HepG2 (cell line): ENCODE measurements at regions not wholly inside any gene's neighbourhood (a gene's known extent, or its start where the extent isn't known, plus 50 kb on each side); places are given as distances from the start of the nearest gene placed in this dataset.

Experiments used
- ATAC-seq: fragments of 200-7000 bp; cut with Tn5 transposase; 3 replicates; pipeline ENCODE4 v1.9.1; 2020; ENCODE audit warnings: mild to moderate bottlenecking, moderate library complexity
- BruUV-seq: library from RNA; stranded (reverse); fragments of 400-500 nt; replicated peaks from 2 replicates; lab custom pipeline; 2021; lab: Mats Ljungman, UMichigan
- CTCF ChIA-PET: fragments of 300-600 bp; formaldehyde crosslinking; extraction: SDS; loops from one replicate; lab custom pipeline; 2021; ENCODE audit warnings: low total read pairs, inconsistent platforms, low intra/inter-chr PET ratio; lab: Yijun Ruan, JAX
- POLR2A ChIA-PET: fragments of 350-600 bp; sonication (Branson Sonifier 250); formaldehyde crosslinking; loops from one replicate; lab custom pipeline; 2020; ENCODE audit warnings: antibody characterized with exemption, inconsistent platforms; lab: Yijun Ruan, JAX
- DNase-seq: peaks from one replicate; pipeline ENCODE4 v3.0.0-alpha.2; 2015; ENCODE audit warnings: low spot score
- FAIRE-seq: peaks from 3 replicates; lab custom pipeline; 2011; peaks lifted over from hg19 to GRCh38; lab: Jason Lieb, UNC
- H2AFZ ChIP-seq: one replicate; pipeline ENCODE4 v1.6.1; 2011; ENCODE audit warnings: low read length, inconsistent platforms
- H3K27ac ChIP-seq: fragments of 300-600 bp; 3 replicates; pipeline ENCODE4 v1.8.0; 2011; ENCODE audit warnings: mixed run types, mild to moderate bottlenecking, mixed read lengths, low read length, inconsistent platforms; ENCODE audit not compliant: insufficient read depth; ENCODE audit errors: extremely low read length
- H3K27me3 ChIP-seq, 2 experiments: fragments of 200-600 bp in 1 of 2; 2 replicates in 1 of 2; 3 replicates in 1 of 2; pipeline versions ENCODE4 v1.6.0 to v1.8.0; 2011; ENCODE audit warnings: low read length in 2 of 2, mild to moderate bottlenecking in 2 of 2, moderate library complexity in 2 of 2, inconsistent platforms in 1 of 2; ENCODE audit not compliant: insufficient read depth in 2 of 2, control insufficient read depth in 1 of 2
- H3K36me3 ChIP-seq, 2 experiments: fragments of 200-600 bp in 1 of 2; replicated peaks in 1 of 2; 2 replicates in 1 of 2; 3 replicates in 1 of 2; pipeline versions ENCODE4 v1.5.1 to v1.8.0; 2011; ENCODE audit warnings: low read length in 2 of 2, inconsistent platforms in 1 of 2; ENCODE audit not compliant: insufficient read depth in 2 of 2, control insufficient read depth in 1 of 2
- H3K4me1 ChIP-seq: 2 replicates; pipeline ENCODE4 v1.5.1; 2012; ENCODE audit warnings: low read length, inconsistent platforms; ENCODE audit not compliant: insufficient read depth
- H3K4me2 ChIP-seq: 2 replicates; pipeline ENCODE4 v1.6.0; 2011; ENCODE audit warnings: low read depth, low read length, inconsistent platforms
- H3K4me3 ChIP-seq, 3 experiments: fragments of 200-600 bp in 1 of 3; sonication (generic), shearing (Covaris generic) in 1 of 3; replicated peaks in 1 of 3; 2 replicates each; pipeline ENCODE4 v1.5.1; 2011 to 2016; ENCODE audit warnings: low read length in 3 of 3, inconsistent platforms in 2 of 3, low read depth in 2 of 3, mild to moderate bottlenecking in 2 of 3, control low read depth in 1 of 3, mixed read lengths in 1 of 3; ENCODE audit not compliant: insufficient read depth in 1 of 3
- H3K79me2 ChIP-seq: one replicate; pipeline ENCODE4 v1.6.1; 2011; ENCODE audit warnings: low read length, inconsistent platforms; ENCODE audit not compliant: insufficient read depth
- H3K9ac ChIP-seq: 2 replicates; pipeline ENCODE4 v1.6.0; 2011; ENCODE audit warnings: mild to moderate bottlenecking, low read depth, low read length, inconsistent platforms; ENCODE audit not compliant: insufficient read depth
- H3K9me3 ChIP-seq: 2 replicates; pipeline ENCODE4 v1.5.1; 2012; ENCODE audit warnings: mild to moderate bottlenecking, low read length
- H4K20me1 ChIP-seq: 2 replicates; pipeline ENCODE4 v1.6.0; 2011; ENCODE audit warnings: inconsistent platforms, mild to moderate bottlenecking, low read length, moderate library complexity; ENCODE audit not compliant: insufficient read depth
- ATM ChIP-seq: fragments of 450-650 bp; IDR thresholded peaks from 2 replicates; pipeline ENCODE4 v1.7.1; 2017; ENCODE audit warnings: mild to moderate bottlenecking, borderline replicate concordance
- BORCS8-MEF2B ChIP-seq: sonication (generic); formaldehyde crosslinking; IDR thresholded peaks from 2 replicates; pipeline ENCODE4 v1.8.0; 2022; ENCODE audit warnings: mild to moderate bottlenecking, missing genetic modification reagents
- CBX2 ChIP-seq, 2 experiments: fragments of 200-600 bp in 1 of 2; sonication (generic); formaldehyde crosslinking in 1 of 2; IDR thresholded peaks; 2 replicates each; pipeline versions ENCODE4 v1.7.0 to v1.8.1; 2018 to 2022; ENCODE audit warnings: low read depth in 2 of 2, low read length in 1 of 2, mild to moderate bottlenecking in 1 of 2, missing genetic modification reagents in 1 of 2
- CEBPB ChIP-seq: IDR thresholded peaks from 2 replicates; pipeline ENCODE4 v1.6.1; 2011; ENCODE audit warnings: low read depth, low read length, improper control_type of control experiment, borderline replicate concordance
- CHD2 ChIP-seq: IDR thresholded peaks from 2 replicates; pipeline ENCODE4 v1.6.1; 2011; ENCODE audit warnings: low read depth, low read length, improper control_type of control experiment
- CSRNP1 ChIP-seq: sonication (generic); formaldehyde crosslinking; IDR thresholded peaks from 2 replicates; pipeline ENCODE4 v1.8.1; 2023; ENCODE audit warnings: mild to moderate bottlenecking, missing genetic modification reagents
- IRF1 ChIP-seq: sonication (generic); formaldehyde crosslinking; IDR thresholded peaks from 2 replicates; pipeline ENCODE4 v1.4.0; 2020; ENCODE audit warnings: low read depth, mild to moderate bottlenecking, missing genetic modification reagents
- JUND ChIP-seq: sonication (generic); formaldehyde crosslinking; IDR thresholded peaks from 2 replicates; pipeline ENCODE4 v1.8.0; 2022; ENCODE audit warnings: mild to moderate bottlenecking, missing genetic modification reagents
- SKIL ChIP-seq: sonication (generic); formaldehyde crosslinking; IDR thresholded peaks from 2 replicates; pipeline ENCODE4 v1.8.0; 2022; ENCODE audit warnings: missing genetic modification reagents, mild to moderate bottlenecking, moderate library complexity, borderline replicate concordance
- SP4 ChIP-seq: sonication (generic); formaldehyde crosslinking; IDR thresholded peaks from 2 replicates; pipeline ENCODE4 v1.8.1; 2023; ENCODE audit warnings: mild to moderate bottlenecking, missing genetic modification reagents
- ZBTB14 ChIP-seq: sonication (generic); formaldehyde crosslinking; IDR thresholded peaks from 2 replicates; pipeline ENCODE4 v1.4.0; 2020; ENCODE audit warnings: missing genetic modification reagents
- ZNF441 ChIP-seq: sonication (generic); formaldehyde crosslinking; IDR thresholded peaks from 2 replicates; pipeline ENCODE4 v1.7.0; 2021; ENCODE audit warnings: missing genetic modification reagents, borderline replicate concordance
- ZNF605 ChIP-seq: sonication (generic); formaldehyde crosslinking; IDR thresholded peaks from 2 replicates; pipeline ENCODE4 v1.8.0; 2022; ENCODE audit warnings: mild to moderate bottlenecking, missing genetic modification reagents
- ZNF724P ChIP-seq: sonication (generic); formaldehyde crosslinking; IDR thresholded peaks from 2 replicates; pipeline ENCODE4 v1.8.0; 2022; ENCODE audit warnings: missing genetic modification reagents, borderline replicate concordance
- WGBS: methylation state at CpG from one replicate; pipeline ENCODE4 v1.1.6; 2017; ENCODE audit warnings: low lambda C conversion rate; 5-methylcytosine and 5-hydroxymethylcytosine counted together
- in situ Hi-C: cut with HindIII; loops from 2 replicates; pipeline ENCODE4 v1.10.0; 2017; ENCODE audit warnings: low pct_unique_long_range_greater_than_20kb; ENCODE audit not compliant: extremely low pct_ligation_motif_present
- intact Hi-C: fragments of 100-400 bp; cut with micrococcal nuclease; formaldehyde crosslinking; loops from one replicate; pipeline ENCODE4 v1.10.0; 2022; ENCODE audit not compliant: unreplicated experiment

DNA sequence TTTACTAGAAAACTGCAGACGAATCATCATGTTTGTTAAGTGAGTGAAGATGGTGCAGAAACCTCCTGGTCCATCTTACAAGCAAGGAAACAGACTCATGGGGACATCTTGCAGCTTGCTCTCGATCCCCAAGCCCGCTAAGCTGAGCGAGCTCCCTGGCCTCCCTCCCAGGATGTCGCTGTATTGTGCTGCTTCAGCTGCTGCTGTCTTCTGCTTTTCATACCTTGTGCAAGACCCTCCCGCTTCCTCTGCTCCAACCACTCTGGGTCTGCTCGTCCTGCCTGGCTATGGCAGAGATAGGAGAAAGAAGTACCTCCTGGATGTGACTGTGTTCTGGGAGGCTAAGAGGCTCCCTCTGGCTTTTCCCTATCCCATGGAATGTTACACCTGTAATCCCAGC is 285.2 kb upstream of the FZD8 start:
- H3K27me3 ChIP-seq = no peaks in the 10 kb centered on the region
- no peak overlapping the region for H3K9ac ChIP-seq
- no peaks in the 10 kb centered on the region for H4K20me1 ChIP-seq
- POLR2A ChIA-PET = no interaction called here
- H3K36me3 ChIP-seq = no peaks in the 10 kb centered on the region
- CTCF ChIA-PET = no interaction called here
- no peak overlapping the region for H3K27ac ChIP-seq
- TF ChIP-seq CSRNP1 (CRISPR knock-in tag) (no peak), ZNF724P (no peak), CHD2 (no peak), JUND (CRISPR knock-in tag) (no peak)
- BruUV-seq = no TSS peak
- H2AFZ ChIP-seq = no peak overlapping the region
- no peaks in the 10 kb centered on the region for H3K4me1 ChIP-seq
- ATAC-seq = no peak
- no peaks in the 10 kb centered on the region for H3K9me3 ChIP-seq
- H3K79me2 ChIP-seq = no peaks in the 10 kb centered on the region
- DNase-seq = no peak
- WGBS = 40% methylated on average over 7 of the region's 7 CpGs
- intact Hi-C loops (no loop called here), in situ Hi-C loops (no loop called here)
- no peak overlapping the region for H3K4me3 ChIP-seq
- no peak for FAIRE-seq
- H3K4me2 ChIP-seq = no peak overlapping the region

GRCh38 chr10:35926846-35927245 is 284.8 kb upstream of the FZD8 start:
- Histone ChIP-seq H4K20me1 (no peaks in the 10 kb centered on the region), H3K4me1 (no peaks in the 10 kb centered on the region), H3K79me2 (no peaks in the 10 kb centered on the region), H3K36me3 (no peaks in the 10 kb centered on the region), H3K4me3 (no peak overlapping the region), H3K4me2 (no peak overlapping the region), H3K27ac (no peak overlapping the region), H2AFZ (no peak overlapping the region), H3K27me3 (no peaks in the 10 kb centered on the region), H3K9ac (no peak overlapping the region), H3K9me3 (no peaks in the 10 kb centered on the region)
- in situ Hi-C loops (no loop called here), intact Hi-C loops (no loop called here)
- no peak for ATAC-seq
- no peak for FAIRE-seq
- BruUV-seq = no TSS peak
- 43% methylated on average over 1 of the region's 1 CpG for WGBS
- DNase-seq = no peak
- CTCF ChIA-PET = no interaction called here
- POLR2A ChIA-PET = no interaction called here
- TF ChIP-seq ZNF605 (CRISPR knock-in tag) = no peak
- TF ChIP-seq SP4 (CRISPR knock-in tag) = no peak
- TF ChIP-seq BORCS8-MEF2B (CRISPR knock-in tag) = no peak
- TF ChIP-seq ATM = no peak
- TF ChIP-seq SKIL = no peak
- no peak for TF ChIP-seq ZBTB14 (CRISPR knock-in tag)
- no peak for TF ChIP-seq ZNF441 (CRISPR knock-in tag)
- TF ChIP-seq CEBPB = no peak
- no peak for TF ChIP-seq CBX2 (IDR thresholded peaks at IDR 0.05; ENCODE audit: low read depth, low read length)
- TF ChIP-seq CBX2 (CRISPR knock-in tag; IDR thresholded peaks at IDR 0.05; ENCODE audit: low read depth) = no peak
- TF ChIP-seq IRF1 = no peak
